Uterus (tissue), 2 donors: ENCODE measurements at regions not wholly inside any gene's neighbourhood (a gene's known extent, or its start where the extent isn't known, plus 50 kb on each side); places are given as distances from the start of the nearest gene placed in this dataset.

Experiments used
- CTCF ChIP-seq, 4 experiments: fragments of 200-600 bp in 2 of 4; fragments of 450-650 bp in 2 of 4; sonication (generic) in 2 of 4; IDR thresholded peaks; one replicate each; pipeline ENCODE4 v1.5.1; 2016 to 2019; ENCODE audit warnings: antibody characterized with exemption in 4 of 4, mild to moderate bottlenecking in 2 of 4, moderate library complexity in 1 of 4
- POLR2A ChIP-seq, 2 donors: fragments of 450-650 bp; IDR thresholded peaks; one replicate each; pipeline ENCODE4 v1.6.1; 2016; ENCODE audit warnings: antibody characterized with exemption in 2 of 2, mild to moderate bottlenecking in 1 of 2, moderate library complexity in 1 of 2

GRCh38 chr1:96374076-96374762, 347.4 kb upstream of the PTBP2 start:
- TF ChIP-seq POLR2A (IDR thresholded peaks at IDR 0.05) (no peak), CTCF (IDR thresholded peaks at IDR 0.05) (no peak)
